GM19351 (cell line): ENCODE measurements at regions not wholly inside any gene's neighbourhood (a gene's known extent, or its start where the extent isn't known, plus 50 kb on each side); places are given as distances from the start of the nearest gene placed in this dataset.

Source experiments
- ATAC-seq: cut with Tn5 transposase; IDR thresholded peaks from one replicate; pipeline ENCODE4 v1.9.1; 2021; ENCODE audit warnings: mild to moderate bottlenecking, moderate library complexity; ENCODE audit not compliant: unreplicated experiment

- ATAC-seq = no peak
Measured at GRCh38 chr3:21801631-21802030, 50.6 kb upstream of the ZNF385D start.

GRCh38 chr3:21803604-21804003 is 52.6 kb upstream of the ZNF385D start:
- no peak for ATAC-seq

GRCh38 chr3:21804330-21804729 is 53.3 kb upstream of the ZNF385D start:
- no peak for ATAC-seq

- ATAC-seq = no peak
Measured at GRCh38 chr3:21806733-21807132, 55.7 kb upstream of the ZNF385D start.

- no peak for ATAC-seq
Measured at GRCh38 chr3:21825684-21826083, 74.7 kb upstream of the ZNF385D start.

- ATAC-seq = no peak
Measured at GRCh38 chr3:21826416-21826815, 75.4 kb upstream of the ZNF385D start.

GRCh38 chr3:21830541-21830940 is 79.5 kb upstream of the ZNF385D start:
- no peak for ATAC-seq

GRCh38 chr3:21835264-21835663 is 84.3 kb upstream of the ZNF385D start:
- no peak for ATAC-seq

- ATAC-seq = no peak
Measured at GRCh38 chr3:21836227-21836626, 85.2 kb upstream of the ZNF385D start.

- ATAC-seq = no peak
Measured at GRCh38 chr3:21839176-21839575, 88.2 kb upstream of the ZNF385D start.

DNA sequence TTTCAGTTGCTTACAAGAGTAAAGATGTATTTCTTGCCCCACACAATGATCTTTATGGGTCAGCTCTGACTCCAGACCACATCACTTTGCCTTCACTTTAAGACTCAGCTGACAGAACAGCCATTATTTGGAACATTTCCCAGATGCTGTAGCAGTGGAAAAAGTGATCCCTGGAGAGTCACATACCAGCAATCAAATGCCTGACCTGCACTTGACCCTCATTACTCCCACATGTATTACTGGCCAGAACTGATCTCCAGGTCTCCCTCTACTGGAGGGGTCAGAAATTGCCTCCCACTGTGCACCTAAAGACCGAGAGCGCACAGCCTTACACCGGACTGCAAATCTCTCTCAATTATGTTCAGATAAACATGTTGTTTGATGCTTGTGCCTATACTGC is 88.6 kb upstream of the ZNF385D start:
- no peak for ATAC-seq

GRCh38 chr3:21847005-21847404 is 96.0 kb upstream of the ZNF385D start:
- no peak for ATAC-seq

- no peak for ATAC-seq
Measured at GRCh38 chr3:21859124-21860081, 108.4 kb upstream of the ZNF385D start.

DNA sequence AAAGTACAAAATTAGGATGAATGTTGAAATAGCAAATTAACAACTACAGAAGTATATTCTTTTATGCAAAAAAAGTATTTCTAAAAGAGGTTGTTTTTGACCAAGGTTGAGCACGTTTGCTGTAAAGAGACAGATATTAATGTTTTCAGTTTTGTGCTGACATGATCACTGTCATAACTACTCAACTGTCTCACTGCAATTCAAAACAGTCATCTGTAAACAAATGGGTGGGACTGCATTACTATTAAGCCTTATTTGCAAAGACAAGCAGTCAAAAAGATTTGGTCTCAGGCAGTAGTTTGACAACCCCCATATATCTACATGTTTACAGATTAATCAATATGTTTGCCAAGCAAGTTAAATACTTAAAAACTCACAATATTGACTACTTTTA is 109.1 kb upstream of the ZNF385D start:
- ATAC-seq = no peak

DNA sequence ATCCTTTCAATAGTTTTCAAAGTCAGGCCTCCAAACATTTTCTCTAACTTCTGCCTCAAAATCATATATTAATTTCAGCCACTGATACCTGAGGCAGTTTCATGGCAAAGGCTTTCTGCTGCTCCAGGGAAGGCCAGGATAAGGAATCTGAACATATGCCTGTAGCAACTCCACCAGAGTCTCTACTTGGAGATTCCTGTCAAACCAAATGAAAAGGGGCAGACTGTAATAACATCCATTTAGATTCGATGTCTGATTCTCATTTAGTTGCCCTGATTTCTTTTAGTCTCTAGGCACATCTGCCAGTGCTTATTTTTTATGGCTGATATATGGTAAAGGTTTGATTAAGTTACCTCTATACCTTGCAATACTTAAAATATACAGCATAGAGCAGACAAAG is 109.6 kb upstream of the ZNF385D start:
- no peak for ATAC-seq

DNA sequence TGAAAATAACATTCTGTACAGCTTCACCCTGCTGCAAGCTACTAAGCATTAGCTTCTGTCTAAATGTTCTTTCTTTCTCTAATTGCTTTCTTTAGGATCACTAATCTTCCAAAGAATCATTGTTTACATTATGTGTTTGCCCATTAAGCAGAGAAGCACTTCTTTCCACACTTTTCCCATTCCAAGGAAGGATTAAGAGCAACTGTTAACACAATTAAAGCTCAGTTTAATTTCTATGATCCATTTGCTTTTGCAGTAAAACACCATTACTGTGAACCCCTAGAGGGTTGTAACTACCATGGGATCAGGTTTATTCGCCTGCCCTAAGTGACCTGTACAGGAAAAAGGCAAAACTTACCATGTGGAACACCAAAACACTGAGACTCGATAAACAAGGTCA is 125.8 kb upstream of the ZNF385D start:
- ATAC-seq = no peak

GRCh38 chr3:21877214-21877754 is 126.3 kb upstream of the ZNF385D start:
- ATAC-seq = no peak

DNA sequence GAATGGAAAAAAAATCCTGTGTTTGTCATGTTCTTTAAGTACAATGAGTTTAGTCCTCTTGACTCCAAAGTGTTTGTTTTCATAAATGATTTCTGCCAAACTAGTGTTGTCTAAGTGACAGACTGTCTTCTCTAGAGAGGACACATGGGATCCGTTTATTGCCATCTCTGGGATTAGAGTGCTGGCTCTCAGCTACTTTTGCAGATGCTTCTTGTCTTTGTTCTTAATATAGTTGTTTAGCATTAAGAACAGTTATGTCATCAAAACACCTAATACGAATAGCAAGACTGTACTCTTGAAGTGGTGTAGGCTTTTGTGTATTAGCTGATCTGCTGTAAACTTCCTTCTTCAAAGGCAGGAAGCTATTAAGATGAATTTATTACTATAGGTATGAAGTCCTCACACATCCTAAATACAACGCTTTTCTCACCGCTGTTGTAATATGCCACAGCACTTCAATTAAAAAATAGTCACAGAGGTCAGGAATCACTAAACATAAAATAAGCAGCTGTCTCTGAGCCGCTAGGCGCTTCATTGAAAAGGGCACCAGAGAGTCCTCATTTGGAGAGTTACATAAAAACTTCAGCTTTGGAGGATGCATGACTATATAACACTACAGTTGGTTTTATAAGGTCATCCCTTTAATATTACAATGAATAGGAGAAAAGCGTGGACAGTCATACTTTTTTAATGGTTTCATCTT is 128.3 kb upstream of the ZNF385D start:
- ATAC-seq = no peak

DNA sequence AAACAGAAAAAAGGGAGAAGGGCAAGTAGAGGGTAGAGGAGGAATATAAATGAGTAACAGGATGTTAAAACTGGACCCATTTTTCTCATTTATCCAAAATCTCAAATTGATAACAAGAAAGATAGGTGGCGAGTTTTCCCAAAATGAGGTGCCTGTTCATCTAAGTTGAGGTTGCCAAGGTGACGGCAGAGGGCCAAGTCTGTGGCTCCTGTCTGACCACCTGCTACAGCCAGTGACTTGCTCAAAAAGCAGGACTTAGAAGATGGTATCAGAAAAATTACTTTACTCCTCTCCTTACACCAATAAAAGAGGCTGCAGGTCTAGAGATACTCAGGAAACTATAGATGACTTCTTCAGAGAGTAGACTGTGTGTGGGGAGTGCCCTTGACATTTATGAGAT is 137.6 kb upstream of the ZNF385D start:
- ATAC-seq = no peak

DNA sequence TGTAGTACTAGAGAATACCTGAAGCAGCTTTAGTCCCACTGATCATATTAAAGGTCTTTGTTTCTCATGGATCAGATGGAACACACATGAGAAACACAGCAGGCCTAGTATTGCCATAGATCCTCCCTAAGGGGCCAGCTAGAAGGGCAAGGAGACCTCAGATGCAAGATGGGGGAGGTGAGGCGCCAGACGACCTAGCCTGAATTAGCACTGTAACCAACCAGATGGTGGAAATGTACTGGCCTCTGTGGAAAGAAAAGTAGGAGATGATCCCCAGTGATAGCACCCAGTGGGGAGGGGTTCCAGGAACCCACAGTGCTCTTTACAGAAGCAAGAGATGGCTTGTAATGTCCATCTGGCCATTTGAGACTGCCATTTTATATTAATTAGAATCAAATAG is 138.2 kb upstream of the ZNF385D start:
- no peak for ATAC-seq

GRCh38 chr3:21892104-21892503 is 141.1 kb upstream of the ZNF385D start:
- no peak for ATAC-seq

GRCh38 chr3:21893242-21893641 is 142.2 kb upstream of the ZNF385D start:
- no peak for ATAC-seq
